ENCODE measurements at regions not wholly inside any gene's neighbourhood (a gene's known extent, or its start where the extent isn't known, plus 50 kb on each side); places are given as distances from the start of the nearest gene placed in this dataset.

- TF ChIP-seq CTCF (conservative IDR thresholded peaks at IDR 0.05; ENCODE audit: low read length) (no peak), EZH2phosphoT487 (IDR thresholded peaks at IDR 0.05; ENCODE audit: borderline replicate concordance, low read depth, low read length) (no peak)
These were observed 103.0 kb upstream of the OPCML start for GRCh38 chr11:133635244-133635739.

All from OCI-LY7 (cell line).